ENCODE measurements at regions not wholly inside any gene's neighbourhood (a gene's known extent, or its start where the extent isn't known, plus 50 kb on each side); places are given as distances from the start of the nearest gene placed in this dataset.

GRCh38 chr20:19847383-19847782 is 89.3 kb downstream of the RIN2 start:
- 88% methylated on average over 2 of the region's 3 CpGs for WGBS (ENCODE audit: insufficient coverage)
- peaks cover 30% of the 10 kb centered on the region for H3K27me3 Mint-ChIP-seq

More at GRCh38 chr20:19847383-19847782, 89.3 kb downstream of the RIN2 start:
- ChIA-PET CTCF (no interaction called here), POLR2A (no interaction called here)
- H3K4me3 Mint-ChIP-seq = no peak overlapping the region
- H3K27ac Mint-ChIP-seq = no peak overlapping the region
- Histone ChIP-seq H4K20me1 (ENCODE audit: control insufficient read depth, insufficient read depth, low read length, poor library complexity, severe bottlenecking) (no peaks in the 10 kb centered on the region), H3K27me3 (replicated peaks in 1 of 4; ENCODE audit: control extremely low read depth in 1 of 4, control insufficient read depth in 3 of 4, insufficient read depth in 4 of 4, low read length in 3 of 4) (peaks cover 0 to 10% (median 6%) of the 10 kb centered on the region in 4 experiments), H3K4me3 (ENCODE audit: control extremely low read depth in 1 of 5, extremely low read depth in 1 of 5, insufficient read depth in 1 of 5, low read depth in 2 of 5, low read length in 4 of 5) (no peak overlapping the region), H3K4me2 (replicated peaks; ENCODE audit: low read depth, low read length, poor library complexity, severe bottlenecking) (no peak overlapping the region), H3K79me2 (ENCODE audit: control insufficient read depth, insufficient read depth, low read length) (no peaks in the 10 kb centered on the region), H3K9ac (ENCODE audit: low read length) (no peak overlapping the region), H3K27ac (ENCODE audit: low read length in 2 of 2) (no peak overlapping the region), H3K36me3 (replicated peaks in 1 of 2; ENCODE audit: control extremely low read depth in 1 of 2, control insufficient read depth in 1 of 2, extremely low read depth in 1 of 2, insufficient read depth in 2 of 2, low read length in 1 of 2) (no peaks in the 10 kb centered on the region), H3K9me3 (ENCODE audit: control extremely low read depth in 1 of 3, control insufficient read depth in 2 of 3, insufficient read depth in 1 of 3, low read length in 2 of 3) (no peaks in the 10 kb centered on the region), H2AFZ (ENCODE audit: insufficient read depth, low read depth, low read length, poor library complexity, severe bottlenecking) (no peak overlapping the region), H3K4me1 (ENCODE audit: control insufficient read depth in 2 of 2, insufficient read depth in 2 of 2, low read length in 2 of 2) (no peaks in the 10 kb centered on the region)
- DNase-seq (no peak), ATAC-seq (ENCODE audit: low read depth) (no peak)
- intact Hi-C loops (cut with micrococcal nuclease) = no loop called here
- no peak for TF ChIP-seq CTCF (IDR thresholded peaks at IDR 0.05)
- no peak for TF ChIP-seq EZH2 (IDR thresholded peaks at IDR 0.05; ENCODE audit: borderline replicate concordance, insufficient read depth, low read depth, low read length, poor library complexity, severe bottlenecking)
- no peaks in the 10 kb centered on the region for H3K4me1 Mint-ChIP-seq
- H3K9me3 Mint-ChIP-seq (ENCODE audit: insufficient read depth) = peaks cover 2% of the 10 kb centered on the region
